OCI-LY1 (cell line): ENCODE measurements at regions not wholly inside any gene's neighbourhood (a gene's known extent, or its start where the extent isn't known, plus 50 kb on each side); places are given as distances from the start of the nearest gene placed in this dataset.

Experiments
- EZH2 ChIP-seq: fragments of 200-600 bp; sonication (generic), shearing (Covaris generic); IDR thresholded peaks from 2 replicates; pipeline ENCODE4 v1.8.0; 2017; ENCODE audit warnings: borderline replicate concordance, mixed run types, mild to moderate bottlenecking, antibody characterized with exemption, low read length, moderate library complexity, mixed read lengths
- TF ChIP-seq, protein P1 (sequence below): fragments of 200-600 bp; sonication (generic), shearing (Covaris generic); IDR thresholded peaks from 2 replicates; pipeline ENCODE4 v1.5.1; 2017; ENCODE audit warnings: mild to moderate bottlenecking, antibody characterized with exemption, low read length, moderate library complexity, mixed read lengths

DNA sequence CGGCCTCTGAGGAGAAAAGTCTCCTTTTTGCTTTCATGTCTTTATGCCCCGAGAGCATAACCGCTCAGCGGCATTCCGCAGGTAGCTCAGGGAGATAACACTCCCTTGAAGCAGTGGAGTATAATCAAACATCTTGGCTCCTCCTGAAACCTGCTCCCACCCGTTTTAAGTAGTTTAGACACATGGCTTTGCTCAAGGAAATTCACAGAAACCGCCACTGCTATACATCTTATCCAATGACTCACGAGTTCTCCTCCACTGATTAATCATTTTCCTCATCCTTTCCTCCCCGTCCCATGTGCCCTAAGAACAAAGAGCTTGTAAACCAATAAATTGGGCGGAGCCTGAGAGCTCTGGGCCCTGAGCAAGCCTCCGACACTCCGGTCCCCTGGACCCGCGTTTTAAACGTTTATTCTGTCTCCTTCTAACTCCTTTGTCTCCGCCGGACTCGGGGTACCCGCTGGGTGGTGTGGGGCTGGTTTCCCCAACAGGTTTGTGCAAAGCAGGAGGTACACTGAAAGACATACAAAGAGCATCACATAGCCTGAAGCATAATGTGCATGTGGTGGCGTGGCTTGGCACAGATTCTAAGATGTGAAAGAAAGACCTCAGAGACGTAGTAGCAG is 401.2 kb downstream of the TLL1 start:
- TF ChIP-seq, protein P1, sequence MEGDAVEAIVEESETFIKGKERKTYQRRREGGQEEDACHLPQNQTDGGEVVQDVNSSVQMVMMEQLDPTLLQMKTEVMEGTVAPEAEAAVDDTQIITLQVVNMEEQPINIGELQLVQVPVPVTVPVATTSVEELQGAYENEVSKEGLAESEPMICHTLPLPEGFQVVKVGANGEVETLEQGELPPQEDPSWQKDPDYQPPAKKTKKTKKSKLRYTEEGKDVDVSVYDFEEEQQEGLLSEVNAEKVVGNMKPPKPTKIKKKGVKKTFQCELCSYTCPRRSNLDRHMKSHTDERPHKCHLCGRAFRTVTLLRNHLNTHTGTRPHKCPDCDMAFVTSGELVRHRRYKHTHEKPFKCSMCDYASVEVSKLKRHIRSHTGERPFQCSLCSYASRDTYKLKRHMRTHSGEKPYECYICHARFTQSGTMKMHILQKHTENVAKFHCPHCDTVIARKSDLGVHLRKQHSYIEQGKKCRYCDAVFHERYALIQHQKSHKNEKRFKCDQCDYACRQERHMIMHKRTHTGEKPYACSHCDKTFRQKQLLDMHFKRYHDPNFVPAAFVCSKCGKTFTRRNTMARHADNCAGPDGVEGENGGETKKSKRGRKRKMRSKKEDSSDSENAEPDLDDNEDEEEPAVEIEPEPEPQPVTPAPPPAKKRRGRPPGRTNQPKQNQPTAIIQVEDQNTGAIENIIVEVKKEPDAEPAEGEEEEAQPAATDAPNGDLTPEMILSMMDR = no peak
- no peak for TF ChIP-seq EZH2
